MM.1S (cell line): ENCODE measurements at regions not wholly inside any gene's neighbourhood (a gene's known extent, or its start where the extent isn't known, plus 50 kb on each side); places are given as distances from the start of the nearest gene placed in this dataset.

ENCODE experiments used
- DNase-seq: peaks from one replicate; pipeline ENCODE4 v3.0.0-alpha.2; 2015
- H2AFZ ChIP-seq: fragments of 300-600 bp; sonication (generic); 2 replicates; pipeline ENCODE4 v1.6.0; 2016; ENCODE audit warnings: antibody characterized with exemption, low read length
- H3F3A ChIP-seq: fragments of 300-600 bp; sonication (generic); 2 replicates; pipeline ENCODE4 v1.6.1; 2016; ENCODE audit warnings: mild to moderate bottlenecking, antibody characterized with exemption, low read length, moderate library complexity, mixed read lengths; ENCODE audit not compliant: insufficient read depth
- H3K27ac ChIP-seq: fragments of 300-600 bp; sonication (generic); 2 replicates; pipeline ENCODE4 v1.5.1; 2016; ENCODE audit warnings: mild to moderate bottlenecking, low read length
- H3K27me3 ChIP-seq: fragments of 300-600 bp; sonication (generic); replicated peaks from 2 replicates; pipeline ENCODE4 v1.6.0; 2016; ENCODE audit warnings: low read length; ENCODE audit not compliant: insufficient read depth
- H3K36me3 ChIP-seq: fragments of 300-600 bp; sonication (generic); replicated peaks from 2 replicates; pipeline ENCODE4 v1.6.1; 2016; ENCODE audit warnings: mild to moderate bottlenecking, low read length, mixed read lengths; ENCODE audit not compliant: insufficient read depth
- H3K4me1 ChIP-seq: fragments of 300-600 bp; sonication (generic); 2 replicates; pipeline ENCODE4 v1.6.1; 2016; ENCODE audit warnings: low read length, mixed read lengths
- H3K4me2 ChIP-seq: fragments of 300-600 bp; sonication (generic); 2 replicates; pipeline ENCODE4 v1.6.0; 2016; ENCODE audit warnings: low read depth, low read length
- H3K4me3 ChIP-seq: fragments of 300-600 bp; sonication (generic); 2 replicates; pipeline ENCODE4 v1.5.1; 2016; ENCODE audit warnings: low read length, mixed read lengths
- H3K79me2 ChIP-seq: fragments of 300-600 bp; sonication (generic); 2 replicates; pipeline ENCODE4 v1.6.1; 2016; ENCODE audit warnings: mixed run types, low read length, mixed read lengths
- H3K9ac ChIP-seq: fragments of 300-600 bp; sonication (generic); 2 replicates; pipeline ENCODE4 v1.6.1; 2016; ENCODE audit warnings: low read length, mixed read lengths
- H3K9me2 ChIP-seq: fragments of 300-600 bp; sonication (generic); replicated peaks from 2 replicates; pipeline ENCODE4 v1.6.1; 2016; ENCODE audit warnings: mild to moderate bottlenecking, low read length, mixed read lengths; ENCODE audit not compliant: insufficient read depth
- H3K9me3 ChIP-seq: fragments of 300-600 bp; sonication (generic); replicated peaks from 2 replicates; pipeline ENCODE4 v1.6.1; 2016; ENCODE audit warnings: mild to moderate bottlenecking, low read length, mixed read lengths; ENCODE audit not compliant: insufficient read depth
- H4K20me1 ChIP-seq: fragments of 300-600 bp; sonication (generic); 2 replicates; pipeline ENCODE4 v1.6.1; 2016; ENCODE audit warnings: mild to moderate bottlenecking, low read length, moderate library complexity, mixed read lengths; ENCODE audit not compliant: insufficient read depth
- EZH2 ChIP-seq: fragments of 300-600 bp; sonication (generic); optimal IDR thresholded peaks from 2 replicates; pipeline ENCODE3; 2017; ENCODE audit warnings: low read depth, mild to moderate bottlenecking, antibody characterized with exemption, low read length, mixed read lengths
- EZH2phosphoT487 ChIP-seq: fragments of 300-600 bp; sonication (generic); IDR thresholded peaks from 2 replicates; pipeline ENCODE4 v1.6.1; 2018; ENCODE audit warnings: antibody characterized with exemption, low read length
- TF ChIP-seq, protein P1 (sequence below): fragments of 300-600 bp; sonication (generic); IDR thresholded peaks from 2 replicates; pipeline ENCODE4 v1.5.1; 2016; ENCODE audit warnings: antibody characterized with exemption, low read length, mixed read lengths

DNA sequence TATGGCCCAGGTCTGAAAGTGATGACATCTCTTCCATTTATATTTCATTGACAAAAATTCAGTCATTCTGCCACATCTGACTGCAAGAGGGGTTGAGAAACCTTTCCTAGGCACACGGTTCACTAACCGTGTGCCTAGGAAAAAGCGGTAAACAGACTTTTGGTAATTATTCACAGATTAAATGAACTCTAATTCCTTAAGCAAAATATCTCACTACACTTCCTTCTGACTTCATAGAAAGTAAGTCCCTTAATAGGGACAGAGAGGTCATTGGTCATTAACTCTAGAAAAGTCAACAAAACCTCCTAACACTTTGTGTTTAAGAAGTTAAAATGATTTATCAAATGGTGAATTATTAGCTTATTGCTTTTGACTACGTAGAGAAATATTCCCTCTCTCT lies 205.1 kb downstream of the PDHA2 start:
- TF ChIP-seq EZH2phosphoT487, result no peak
- TF ChIP-seq, protein P1, sequence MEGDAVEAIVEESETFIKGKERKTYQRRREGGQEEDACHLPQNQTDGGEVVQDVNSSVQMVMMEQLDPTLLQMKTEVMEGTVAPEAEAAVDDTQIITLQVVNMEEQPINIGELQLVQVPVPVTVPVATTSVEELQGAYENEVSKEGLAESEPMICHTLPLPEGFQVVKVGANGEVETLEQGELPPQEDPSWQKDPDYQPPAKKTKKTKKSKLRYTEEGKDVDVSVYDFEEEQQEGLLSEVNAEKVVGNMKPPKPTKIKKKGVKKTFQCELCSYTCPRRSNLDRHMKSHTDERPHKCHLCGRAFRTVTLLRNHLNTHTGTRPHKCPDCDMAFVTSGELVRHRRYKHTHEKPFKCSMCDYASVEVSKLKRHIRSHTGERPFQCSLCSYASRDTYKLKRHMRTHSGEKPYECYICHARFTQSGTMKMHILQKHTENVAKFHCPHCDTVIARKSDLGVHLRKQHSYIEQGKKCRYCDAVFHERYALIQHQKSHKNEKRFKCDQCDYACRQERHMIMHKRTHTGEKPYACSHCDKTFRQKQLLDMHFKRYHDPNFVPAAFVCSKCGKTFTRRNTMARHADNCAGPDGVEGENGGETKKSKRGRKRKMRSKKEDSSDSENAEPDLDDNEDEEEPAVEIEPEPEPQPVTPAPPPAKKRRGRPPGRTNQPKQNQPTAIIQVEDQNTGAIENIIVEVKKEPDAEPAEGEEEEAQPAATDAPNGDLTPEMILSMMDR, result no peak
- no peak for TF ChIP-seq EZH2
- Histone ChIP-seq H4K20me1 (no peaks in the 10 kb centered on the region), H3K4me1 (no peaks in the 10 kb centered on the region), H3F3A (no peaks in the 10 kb centered on the region), H3K27me3 (no peaks in the 10 kb centered on the region), H3K79me2 (no peaks in the 10 kb centered on the region), H3K36me3 (no peaks in the 10 kb centered on the region), H3K4me3 (no peak overlapping the region), H3K9me2 (no peaks in the 10 kb centered on the region), H3K27ac (no peak overlapping the region), H3K9ac (no peak overlapping the region), H3K9me3 (no peaks in the 10 kb centered on the region), H3K4me2 (no peak overlapping the region), H2AFZ (no peak overlapping the region)
- no peak for DNase-seq

DNA sequence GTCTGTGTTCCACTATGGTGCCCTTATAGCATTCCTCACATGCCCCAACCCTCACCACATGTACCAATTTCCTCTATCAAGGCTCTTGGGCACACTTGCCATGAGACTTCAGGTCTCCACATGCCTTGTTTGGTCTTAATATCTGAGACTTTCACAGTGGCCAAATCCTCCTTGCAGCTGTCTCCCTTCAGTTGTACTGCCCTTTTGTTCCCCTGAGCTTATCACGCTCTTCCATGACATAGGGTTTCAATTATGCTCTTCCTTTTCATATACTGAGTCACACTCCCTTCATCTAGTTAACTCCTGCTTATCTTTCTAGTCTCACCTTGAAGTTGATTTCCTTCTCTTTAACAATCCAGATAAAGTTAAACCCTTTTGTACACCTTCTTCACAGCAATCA lies 212.9 kb downstream of the PDHA2 start:
- Histone ChIP-seq H3K4me3 (no peak overlapping the region), H3K27ac (no peak overlapping the region), H3K9me2 (no peaks in the 10 kb centered on the region), H3K36me3 (no peaks in the 10 kb centered on the region), H3K27me3 (no peaks in the 10 kb centered on the region), H3K4me1 (no peaks in the 10 kb centered on the region), H3K9me3 (no peaks in the 10 kb centered on the region), H3K4me2 (no peak overlapping the region), H3K79me2 (no peaks in the 10 kb centered on the region), H4K20me1 (no peaks in the 10 kb centered on the region), H3F3A (no peaks in the 10 kb centered on the region), H3K9ac (no peak overlapping the region), H2AFZ (no peak overlapping the region)
- DNase-seq, result no peak
- TF ChIP-seq, protein P1, result no peak
- TF ChIP-seq EZH2 (no peak), EZH2phosphoT487 (no peak)

DNA sequence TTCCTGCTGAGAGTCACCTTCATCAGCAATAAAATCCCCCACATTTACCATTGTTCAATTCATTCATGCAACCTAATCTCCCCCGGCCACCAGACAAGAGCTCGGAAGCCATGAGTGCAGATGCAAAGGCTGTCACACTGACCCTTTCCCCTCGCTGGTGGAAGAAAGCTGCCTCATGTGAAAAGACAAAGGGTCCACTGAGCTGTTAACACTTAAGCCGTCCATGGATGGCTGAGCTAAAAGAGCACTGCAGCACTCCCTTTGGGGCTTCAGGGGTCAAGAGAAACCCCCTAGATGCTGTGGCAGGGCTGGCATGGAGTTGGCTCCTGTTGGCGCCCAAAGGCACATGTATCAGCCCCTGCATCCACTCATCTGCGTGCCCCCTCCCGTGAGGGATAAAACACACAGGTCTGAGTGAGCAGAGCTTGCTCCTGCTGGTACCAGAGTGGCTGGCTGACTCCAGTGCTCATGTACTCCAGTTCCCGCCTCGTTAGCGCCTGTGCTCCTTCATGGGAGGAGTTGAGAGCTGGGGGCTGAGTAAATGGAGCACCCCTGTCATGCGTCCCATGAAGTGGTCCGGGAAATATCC lies 216.5 kb downstream of the PDHA2 start:
- Histone ChIP-seq H3K79me2 (no peaks in the 10 kb centered on the region), H3K9ac (no peak overlapping the region), H3K4me1 (no peaks in the 10 kb centered on the region), H3K4me2 (no peak overlapping the region), H3F3A (no peaks in the 10 kb centered on the region), H3K9me2 (no peaks in the 10 kb centered on the region), H3K9me3 (no peaks in the 10 kb centered on the region), H3K27ac (no peak overlapping the region), H2AFZ (no peak overlapping the region), H4K20me1 (no peaks in the 10 kb centered on the region), H3K4me3 (no peak overlapping the region), H3K27me3 (no peaks in the 10 kb centered on the region), H3K36me3 (no peaks in the 10 kb centered on the region)
- DNase-seq, result no peak
- TF ChIP-seq EZH2phosphoT487 (no peak), EZH2 (no peak)
- TF ChIP-seq, protein P1, result no peak
